GM12892 (cell line): ENCODE measurements at regions not wholly inside any gene's neighbourhood (a gene's known extent, or its start where the extent isn't known, plus 50 kb on each side); places are given as distances from the start of the nearest gene placed in this dataset.

Experiments used
- POLR2AphosphoS5 ChIP-seq: IDR thresholded peaks from 2 replicates; pipeline ENCODE4 v1.6.1; 2011; ENCODE audit warnings: low read depth, low read length, control low read depth
- TAF1 ChIP-seq: IDR thresholded peaks from 2 replicates; pipeline ENCODE4 v1.6.1; 2011; ENCODE audit warnings: low read depth, mild to moderate bottlenecking, control low read depth, low read length, borderline replicate concordance

DNA sequence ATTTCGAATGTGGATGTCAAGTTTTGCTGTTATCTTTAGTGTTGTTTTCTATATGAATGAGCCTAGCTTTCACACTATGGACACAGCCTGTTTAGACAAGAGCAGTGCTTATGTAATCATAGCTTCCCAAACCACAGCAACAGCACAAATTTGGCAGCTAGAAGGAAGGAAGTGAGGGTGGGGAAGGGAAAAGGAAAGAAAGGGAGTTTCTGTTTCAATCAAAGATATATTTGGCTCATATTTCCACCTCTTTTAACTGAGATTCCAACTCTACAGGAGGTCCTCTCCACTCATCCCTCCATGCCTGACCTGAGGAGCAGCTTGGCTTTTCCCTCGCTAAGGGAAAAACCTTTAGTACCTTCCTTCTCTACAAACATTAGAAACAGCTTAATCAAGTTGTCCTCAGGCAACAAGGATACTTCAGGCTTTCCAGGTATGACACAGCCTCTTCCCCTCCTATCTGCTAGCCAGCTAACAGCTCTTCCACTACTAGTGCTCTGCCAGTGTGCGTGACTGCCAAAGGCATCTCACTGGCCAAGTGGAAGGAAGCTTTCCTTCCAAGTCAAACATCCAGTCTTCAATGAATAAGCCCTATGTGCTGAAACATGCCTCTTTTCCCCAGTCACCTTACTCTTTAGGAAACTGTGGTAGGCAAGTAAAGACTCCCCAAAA lies 268.6 kb upstream of the PTGER4 start:
- TF ChIP-seq TAF1 (no peak), POLR2AphosphoS5 (no peak)
